DMS114 treated with DMSO at 0.1 percent for 48 hours (cell line): ENCODE measurements at regions not wholly inside any gene's neighbourhood (a gene's known extent, or its start where the extent isn't known, plus 50 kb on each side); places are given as distances from the start of the nearest gene placed in this dataset.

Experiments
- DNase-seq: peaks from one replicate; lab custom pipeline; 2025; ENCODE audit not compliant: unreplicated experiment; lab: John Stamatoyannopoulos, UW

DNA sequence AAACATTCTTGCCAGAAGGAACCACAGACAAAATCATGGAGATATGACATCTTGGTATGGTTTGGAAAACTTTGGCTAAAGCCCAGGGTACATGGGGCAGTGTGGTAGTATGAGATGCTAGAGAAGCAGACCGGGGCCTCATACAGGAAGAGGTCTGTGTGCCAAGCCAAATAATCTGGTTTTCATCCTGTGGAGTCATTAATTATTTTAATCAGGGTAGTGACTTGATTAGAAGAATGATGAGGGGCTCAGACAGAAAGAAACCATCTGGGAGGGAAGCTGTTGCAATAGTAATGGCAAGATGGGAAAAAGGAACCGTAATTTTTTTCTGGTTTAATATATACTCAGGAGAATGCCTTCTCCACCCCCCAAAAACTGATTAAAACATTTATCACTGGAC is 318.0 kb downstream of the BRINP2 start:
- no peak for DNase-seq

DNA sequence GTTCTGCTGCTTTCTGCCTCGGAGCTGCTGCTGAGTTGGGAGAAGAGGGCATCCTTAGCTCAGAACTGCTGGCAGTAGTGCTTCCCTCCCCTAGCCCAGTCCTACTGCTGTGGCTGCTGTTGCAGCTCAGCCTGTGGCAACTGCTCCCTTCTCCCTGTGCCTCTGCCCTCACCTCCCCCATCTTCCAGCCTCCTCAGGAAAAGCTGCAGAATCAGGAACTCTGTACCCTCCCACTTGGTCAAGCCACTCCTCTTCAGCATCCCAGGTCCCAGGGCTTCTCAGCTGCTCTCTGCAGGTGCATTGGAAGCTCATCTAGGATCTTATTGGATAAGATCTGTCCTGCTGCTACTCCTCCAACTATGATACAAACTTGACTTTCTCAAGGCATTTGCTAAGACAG is 316.7 kb downstream of the BRINP2 start:
- DNase-seq = no peak

DNA sequence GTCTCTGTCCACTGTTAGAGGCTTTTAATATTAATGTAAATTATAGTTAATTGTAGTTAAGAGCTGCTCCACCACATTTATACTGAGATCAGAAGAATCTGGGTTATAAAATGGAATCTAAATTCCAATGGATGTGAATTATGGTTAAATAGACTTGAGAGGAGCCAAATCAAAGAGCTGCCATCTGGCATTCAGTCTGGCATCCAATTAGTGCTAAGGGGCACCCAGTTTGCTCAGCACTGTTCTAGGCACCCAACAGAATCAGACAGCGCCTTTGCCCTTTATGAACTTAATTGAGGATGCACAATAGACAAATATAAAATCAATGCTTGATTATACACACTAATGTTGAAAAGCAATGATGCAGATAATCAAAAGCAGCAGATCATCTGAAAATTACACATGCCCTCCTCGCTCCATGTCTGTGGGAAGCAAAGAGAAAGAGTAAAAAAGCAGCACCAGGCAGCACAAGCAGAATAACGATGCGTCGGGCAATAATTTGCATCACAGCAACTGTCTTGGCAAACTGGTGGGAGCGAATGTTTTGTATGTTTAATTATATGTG is 310.1 kb downstream of the BRINP2 start:
- no peak for DNase-seq

DNA sequence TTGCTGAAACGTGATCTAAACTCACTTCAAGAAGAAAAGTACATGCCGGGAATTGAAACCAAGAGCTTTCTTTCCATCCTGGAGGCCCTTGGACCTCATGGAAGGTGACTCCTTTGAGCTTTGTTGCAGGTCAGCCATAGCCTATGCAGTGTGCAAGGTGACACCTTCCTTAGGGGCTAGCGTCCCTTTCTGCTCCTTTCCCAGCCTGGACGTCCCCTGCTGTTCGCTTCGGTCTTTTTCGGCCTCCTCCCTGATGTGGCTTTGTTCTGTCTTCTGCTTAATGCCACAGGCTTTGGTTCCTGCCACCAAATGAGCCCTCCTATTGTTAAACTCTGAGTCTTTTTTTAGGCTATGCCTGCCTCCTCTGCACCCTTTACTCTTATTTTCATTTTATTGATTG is 308.8 kb downstream of the BRINP2 start:
- no peak for DNase-seq

DNA sequence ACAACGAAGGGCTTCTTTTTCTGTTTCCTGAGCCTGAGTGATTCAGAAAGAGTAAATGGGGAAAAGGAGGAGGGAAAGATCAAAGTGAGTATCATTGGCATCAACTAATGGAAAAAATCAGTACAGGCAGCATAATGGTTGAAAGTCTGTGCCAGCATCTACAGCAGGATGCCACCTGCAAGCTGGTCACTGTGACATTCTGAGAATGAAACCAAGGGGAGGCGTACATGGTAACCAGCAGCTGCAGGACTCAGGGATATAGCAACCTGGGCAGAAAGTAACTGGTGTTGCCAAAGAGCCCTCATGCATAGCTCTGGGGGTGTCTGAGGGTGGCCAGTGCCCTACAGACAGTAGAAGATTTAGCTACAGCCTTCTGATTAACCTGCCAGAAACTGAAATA is 305.9 kb downstream of the BRINP2 start:
- no peak for DNase-seq

DNA sequence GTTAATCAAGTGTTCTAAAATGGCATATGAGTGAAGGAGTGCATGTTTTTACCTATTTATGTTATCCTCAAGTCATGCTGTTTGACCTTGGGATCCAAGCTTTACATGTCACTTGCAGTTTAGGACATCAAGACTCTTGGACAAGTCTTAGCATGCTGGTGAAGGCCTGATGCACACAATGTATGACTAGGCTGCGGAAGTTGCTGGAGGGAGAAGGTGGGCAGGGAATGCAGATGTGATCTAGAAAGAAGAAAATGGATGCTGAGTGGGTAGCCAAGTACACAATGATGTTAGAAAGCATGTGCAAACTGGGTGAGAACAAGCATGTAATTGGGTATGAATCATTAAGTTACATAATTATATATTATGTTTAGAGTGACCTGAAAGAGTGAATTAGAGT is 301.8 kb downstream of the BRINP2 start:
- no peak for DNase-seq

DNA sequence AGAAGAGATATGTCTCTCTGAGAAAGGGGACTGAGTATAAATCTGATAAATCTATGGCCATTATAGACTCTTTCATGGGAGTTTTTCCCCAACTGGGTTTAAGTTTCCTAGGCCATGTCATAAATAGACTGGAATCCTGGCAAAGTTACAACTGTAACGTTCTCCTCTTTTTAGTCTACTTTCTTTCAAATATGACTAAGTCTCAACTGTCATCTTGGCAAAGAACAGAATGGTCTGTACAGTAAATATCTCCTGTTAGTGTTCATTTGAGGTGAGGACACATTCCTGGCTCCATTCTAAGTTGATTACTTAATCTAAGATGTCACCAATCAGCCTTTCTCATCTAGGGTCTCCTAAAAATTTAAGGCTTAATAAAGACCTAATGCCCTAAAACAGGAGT is 300.5 kb downstream of the BRINP2 start:
- DNase-seq = no peak

DNA sequence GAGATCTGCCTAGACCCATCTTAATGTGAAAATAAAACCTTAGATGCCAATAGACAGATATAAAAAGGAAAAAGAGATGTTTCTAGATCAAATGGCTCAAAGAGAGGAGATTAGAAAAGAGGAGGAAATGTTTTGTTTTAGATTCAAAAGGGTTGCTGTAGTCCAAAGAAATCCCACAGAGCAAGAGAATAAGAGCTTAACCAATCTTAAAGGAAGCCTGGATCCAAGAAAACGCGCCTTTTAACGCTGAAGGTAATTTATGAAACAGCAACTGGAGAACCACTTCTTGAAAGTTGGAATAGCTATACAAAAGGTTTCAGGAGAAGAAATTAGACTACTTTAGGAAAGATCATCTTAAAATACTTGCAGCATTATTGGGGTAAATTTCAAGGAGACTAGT is 298.8 kb downstream of the BRINP2 start:
- DNase-seq = no peak

DNA sequence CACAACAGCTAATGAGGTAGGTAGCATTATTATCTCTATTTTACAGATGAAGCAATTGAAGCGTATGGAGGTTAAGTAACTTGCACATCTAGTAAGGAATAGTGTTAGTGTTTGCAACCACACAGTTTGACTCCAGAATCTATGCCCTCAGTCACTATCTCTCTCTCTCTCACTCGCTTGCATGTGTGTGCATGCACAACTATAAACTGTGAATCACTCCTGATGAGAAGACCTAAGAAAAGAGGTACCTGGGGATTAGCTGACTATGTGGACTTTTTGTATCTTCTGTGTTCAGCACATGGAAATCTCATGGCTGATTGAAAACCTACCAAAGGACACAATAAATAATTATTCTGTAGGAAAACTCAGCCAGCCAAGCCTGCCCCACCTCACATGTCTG is 295.5 kb downstream of the BRINP2 start:
- DNase-seq = no peak

DNA sequence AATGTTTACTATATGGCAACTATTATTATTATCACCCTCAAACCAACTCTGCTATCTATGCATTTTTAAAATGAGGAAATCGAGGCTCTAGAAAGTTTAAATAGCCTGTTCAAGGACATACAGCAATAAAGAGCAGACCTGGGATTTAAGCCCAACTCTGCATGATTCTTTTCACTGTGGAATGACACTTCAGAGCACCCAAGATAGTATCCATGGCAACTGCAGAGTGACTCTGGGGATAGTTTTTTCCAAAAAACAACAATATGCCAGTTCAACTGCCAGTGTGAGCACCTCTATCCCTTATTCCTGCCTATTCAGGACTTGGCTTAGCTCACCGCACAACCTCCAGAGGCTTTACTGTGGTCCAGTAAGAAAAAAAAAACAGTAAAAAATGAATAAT is 293.9 kb downstream of the BRINP2 start:
- DNase-seq = no peak

DNA sequence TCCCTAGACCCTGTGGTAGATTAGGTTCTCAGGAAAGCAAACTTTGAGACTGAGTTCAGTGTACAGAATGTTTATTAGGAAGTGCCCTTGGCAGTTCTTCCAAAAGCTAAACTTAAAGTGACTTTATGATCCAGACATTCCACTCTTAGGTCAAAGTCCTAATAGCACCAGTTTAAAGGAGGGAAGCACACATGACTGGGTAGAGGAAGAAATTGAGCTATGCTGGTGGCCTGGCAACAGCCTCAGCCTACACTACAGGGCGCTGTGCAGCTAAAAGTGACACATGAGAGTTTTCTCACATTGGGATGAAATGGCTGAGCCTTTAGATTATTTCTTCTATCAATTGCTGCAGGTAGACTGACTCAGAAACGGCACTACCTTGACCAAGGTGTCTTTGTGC is 280.4 kb downstream of the BRINP2 start:
- no peak for DNase-seq

DNA sequence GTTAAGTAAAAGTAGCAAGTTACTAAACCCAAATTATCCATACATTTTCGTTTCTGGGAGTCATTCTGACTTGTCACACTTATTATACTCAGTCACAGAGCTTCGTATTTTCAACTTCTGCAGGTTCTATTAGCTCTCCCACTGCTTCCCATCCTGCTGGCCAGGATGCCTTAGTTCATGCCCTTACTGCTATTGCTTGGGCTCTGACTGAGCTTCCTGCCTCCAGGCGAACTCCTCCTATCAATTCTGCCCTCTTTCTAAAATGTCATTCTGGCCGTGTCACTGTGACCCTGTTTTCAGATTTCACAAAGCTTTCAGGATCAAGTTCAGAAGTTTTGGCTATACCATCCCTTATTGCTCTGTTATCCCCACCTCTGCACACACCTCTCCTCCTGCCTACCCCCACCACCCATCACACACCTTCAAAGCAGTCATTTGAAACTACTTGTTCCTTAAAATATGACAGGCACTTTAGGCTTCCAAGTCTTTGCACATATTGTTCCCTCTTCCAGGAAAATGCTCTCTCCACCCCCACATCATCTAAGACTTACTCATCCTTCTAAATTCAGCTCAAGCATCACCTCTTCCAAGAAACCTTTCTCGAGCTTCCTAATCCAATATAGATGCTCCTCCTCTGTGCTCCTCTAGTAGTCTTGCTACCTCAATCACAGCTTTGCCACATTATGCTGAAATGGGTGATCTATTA is 278.0 kb downstream of the BRINP2 start:
- DNase-seq = no peak

DNA sequence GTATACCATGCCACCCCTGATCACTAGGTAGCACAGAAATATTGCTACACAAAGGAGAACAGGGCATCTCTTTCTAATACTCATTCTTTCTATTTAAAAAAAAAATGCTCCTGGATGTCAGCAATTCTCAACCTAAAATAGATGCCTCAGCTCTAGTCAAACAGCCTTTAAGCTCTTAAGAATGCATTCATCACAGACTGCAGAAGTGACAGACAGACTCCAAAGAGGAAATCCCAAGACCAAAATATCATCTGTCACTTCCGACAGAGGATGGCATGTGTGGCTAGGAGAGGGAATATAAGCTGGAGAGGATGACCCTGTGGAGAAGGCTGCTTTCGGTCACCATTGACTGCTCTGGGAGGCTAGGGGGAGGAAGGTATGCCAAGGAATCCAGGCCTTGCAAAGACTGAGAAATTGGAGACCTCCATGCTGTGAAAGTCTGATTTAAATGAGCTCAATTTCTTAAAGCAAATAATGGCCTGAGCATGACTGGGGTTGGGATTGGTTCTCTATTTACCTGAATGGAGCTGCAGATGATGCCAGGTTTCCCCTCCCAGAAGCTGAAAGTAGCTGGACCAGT is 277.4 kb downstream of the BRINP2 start:
- DNase-seq = no peak

DNA sequence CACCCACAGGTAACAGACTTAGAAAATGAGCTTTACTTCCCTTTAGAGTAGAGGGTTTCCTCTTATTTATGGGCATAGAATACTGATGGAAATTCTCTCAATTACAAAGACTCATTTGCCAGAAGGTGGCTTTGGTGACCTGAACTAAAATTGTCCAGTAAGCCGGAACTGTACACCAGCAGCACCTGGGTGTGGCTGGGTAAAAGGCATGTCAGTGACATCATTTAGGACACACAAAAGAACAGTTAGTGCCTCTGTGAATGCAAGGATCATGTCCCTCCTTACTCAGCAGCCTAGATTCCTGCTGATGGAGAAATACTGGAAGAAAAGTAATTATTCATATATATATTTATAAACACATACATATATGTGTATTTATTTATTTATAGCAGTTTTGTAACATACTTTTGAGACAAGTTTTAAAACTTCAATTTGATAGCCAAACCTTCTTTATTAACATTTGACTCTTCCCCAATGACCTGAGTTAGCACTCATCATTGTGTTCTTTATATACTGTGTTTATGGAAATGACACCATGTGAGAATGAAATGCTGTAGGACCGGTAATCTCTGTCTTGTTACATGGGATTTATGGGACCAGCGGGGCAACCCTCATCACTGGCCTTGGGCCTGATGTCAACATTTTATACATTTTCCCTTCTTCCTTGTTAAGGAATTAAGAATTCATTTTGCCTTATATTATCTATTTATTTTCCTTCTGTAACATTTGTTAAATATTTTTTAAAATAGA is 274.4 kb downstream of the BRINP2 start:
- DNase-seq = no peak

DNA sequence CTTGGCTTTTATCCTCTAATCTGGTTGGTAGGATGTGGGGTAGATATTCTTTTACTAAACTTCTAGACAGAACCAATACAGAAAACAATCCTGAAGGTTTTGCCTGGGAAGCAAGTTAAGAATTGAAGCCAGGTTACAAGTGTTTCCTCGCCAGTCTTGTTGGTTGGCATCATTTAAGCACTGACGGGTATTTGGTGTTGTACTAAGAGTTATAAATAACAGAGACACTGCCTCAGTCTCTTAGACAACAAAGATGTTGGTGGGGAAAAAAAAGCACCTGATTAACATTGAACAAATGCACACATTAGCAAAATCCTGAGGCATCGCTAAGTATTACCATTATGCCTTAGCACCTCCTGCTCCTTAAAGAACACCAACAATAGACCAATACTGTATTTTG is 272.2 kb downstream of the BRINP2 start:
- no peak for DNase-seq

DNA sequence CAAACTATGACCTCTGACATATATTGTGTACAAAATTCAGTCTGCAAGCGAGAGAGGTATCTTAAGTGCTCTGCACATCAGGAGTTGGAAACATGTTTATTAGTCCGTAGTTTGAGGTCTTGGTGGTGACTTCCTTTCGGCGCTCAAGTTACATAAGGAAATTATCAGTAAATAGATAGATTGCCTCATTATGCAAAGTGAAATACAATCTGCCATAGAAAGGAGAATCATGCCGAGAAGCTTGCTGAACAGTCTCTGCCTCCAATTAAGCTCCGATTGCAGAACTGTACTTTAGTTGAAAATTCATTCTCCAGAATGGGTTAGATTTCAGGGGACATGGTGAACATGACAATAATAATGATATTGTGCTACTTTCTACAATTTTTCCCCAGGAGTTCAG is 271.8 kb downstream of the BRINP2 start:
- no peak for DNase-seq

DNA sequence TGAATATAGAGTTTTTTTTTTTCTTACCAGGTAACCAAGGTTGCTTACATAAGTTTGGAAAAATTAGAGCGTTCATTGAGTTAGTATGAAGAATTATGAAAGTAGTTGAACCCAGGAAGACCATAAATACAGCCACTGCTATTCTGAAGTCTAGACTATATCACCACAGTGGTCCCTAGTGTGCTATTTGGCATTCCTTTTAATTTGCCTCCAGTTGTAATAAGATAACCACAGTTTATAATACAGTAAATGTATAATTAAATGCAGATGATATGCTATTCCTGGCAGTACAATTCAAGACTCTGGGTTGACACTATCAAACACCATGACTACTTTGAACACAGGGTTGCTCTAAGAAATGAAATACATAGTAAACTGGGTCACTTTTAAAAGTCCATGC is 270.5 kb downstream of the BRINP2 start:
- DNase-seq = no peak

DNA sequence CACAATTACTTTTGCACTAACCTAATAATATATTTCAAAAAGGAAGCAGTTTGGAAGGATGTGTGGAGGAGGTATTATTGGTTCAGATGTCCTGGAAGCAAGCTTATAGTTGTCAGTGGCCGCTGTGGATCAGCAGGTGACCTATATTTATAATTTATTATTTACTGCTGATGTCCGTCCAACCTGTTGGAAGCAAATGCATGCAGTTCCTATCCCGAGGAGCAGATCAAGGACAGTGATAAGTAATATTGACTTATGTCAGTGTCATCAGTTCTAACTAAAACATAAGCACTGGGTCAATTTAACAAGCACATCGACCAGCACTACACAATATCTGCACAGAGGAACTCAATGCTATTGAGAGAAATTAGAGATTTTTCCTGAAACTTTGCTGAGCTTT is 270.1 kb downstream of the BRINP2 start:
- DNase-seq = no peak

DNA sequence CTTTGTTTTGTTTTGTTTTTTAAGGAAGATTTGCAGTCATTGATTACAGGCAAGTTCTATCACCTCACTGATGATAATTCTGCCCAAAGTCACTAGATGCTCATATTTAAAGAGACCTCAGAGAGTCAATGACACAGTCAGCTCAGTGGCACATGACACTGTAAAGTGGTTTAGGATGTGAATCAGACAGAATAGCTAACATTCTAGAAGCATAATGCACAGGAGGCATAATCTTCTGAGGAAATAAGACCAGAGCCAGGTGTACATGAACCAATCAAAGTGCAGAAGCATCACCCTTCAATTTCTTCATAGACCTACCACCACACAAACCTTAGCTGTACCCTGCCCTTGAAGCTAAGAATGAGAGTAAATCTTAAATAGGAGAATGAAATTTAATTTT is 268.5 kb downstream of the BRINP2 start:
- no peak for DNase-seq

DNA sequence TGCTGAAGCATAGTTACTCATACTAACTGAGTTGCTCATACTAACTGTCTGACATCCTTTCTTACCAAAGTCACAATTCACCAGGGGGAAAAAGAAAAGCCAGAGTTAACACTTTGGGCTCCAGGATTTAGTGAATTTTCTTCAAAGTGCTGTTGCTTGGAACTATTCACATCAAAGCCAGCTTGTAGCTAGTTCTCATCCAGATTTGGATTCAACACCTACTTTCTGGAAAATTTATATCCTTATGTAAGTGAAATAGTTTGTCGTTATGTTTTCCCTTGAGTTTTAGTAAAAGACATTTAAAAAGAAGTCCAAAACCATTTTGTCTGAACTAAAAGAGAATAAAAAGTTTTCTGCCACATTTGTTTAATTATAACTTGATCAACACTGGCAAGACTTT is 264.6 kb downstream of the BRINP2 start:
- DNase-seq = no peak

DNA sequence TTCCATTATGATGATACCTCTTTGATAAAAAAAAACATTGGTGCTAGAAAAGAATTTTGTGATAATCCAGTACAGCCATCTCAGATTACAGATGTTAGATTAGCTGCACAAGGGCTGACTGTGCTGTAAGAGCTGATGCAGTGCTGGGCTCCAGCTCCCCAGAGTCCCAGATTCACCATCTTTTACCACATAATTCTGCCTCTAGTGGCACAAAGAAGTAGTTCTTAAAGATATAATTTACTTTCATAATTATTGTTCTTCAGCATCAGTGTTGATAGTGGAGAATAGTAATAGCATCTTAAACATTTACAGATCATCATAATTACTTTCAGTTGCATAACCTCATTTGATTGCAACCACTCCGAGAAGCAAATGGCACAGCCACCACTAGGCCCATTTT is 262.1 kb downstream of the BRINP2 start:
- DNase-seq = no peak

DNA sequence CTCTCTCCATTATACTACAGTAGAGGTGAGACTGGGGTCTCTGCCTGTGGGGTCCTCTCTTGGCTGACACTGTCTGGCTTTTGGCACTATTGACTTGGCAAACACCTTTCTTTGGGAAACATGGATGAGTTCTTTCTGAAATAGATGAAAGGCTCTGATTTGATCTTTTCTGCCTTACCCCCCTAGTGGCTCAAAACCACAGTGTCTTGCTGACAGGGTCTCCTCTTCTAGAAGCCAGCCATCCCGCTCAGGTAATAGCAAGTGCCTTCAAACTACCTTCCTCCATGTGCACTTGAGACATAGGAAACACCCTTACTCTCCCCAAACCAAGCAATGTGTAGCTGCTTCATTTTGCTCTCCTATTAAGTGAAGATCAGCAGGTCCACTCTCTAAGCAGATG is 260.4 kb downstream of the BRINP2 start:
- no peak for DNase-seq
